ENCODE measurements at regions not wholly inside any gene's neighbourhood (a gene's known extent, or its start where the extent isn't known, plus 50 kb on each side); places are given as distances from the start of the nearest gene placed in this dataset.

DNA sequence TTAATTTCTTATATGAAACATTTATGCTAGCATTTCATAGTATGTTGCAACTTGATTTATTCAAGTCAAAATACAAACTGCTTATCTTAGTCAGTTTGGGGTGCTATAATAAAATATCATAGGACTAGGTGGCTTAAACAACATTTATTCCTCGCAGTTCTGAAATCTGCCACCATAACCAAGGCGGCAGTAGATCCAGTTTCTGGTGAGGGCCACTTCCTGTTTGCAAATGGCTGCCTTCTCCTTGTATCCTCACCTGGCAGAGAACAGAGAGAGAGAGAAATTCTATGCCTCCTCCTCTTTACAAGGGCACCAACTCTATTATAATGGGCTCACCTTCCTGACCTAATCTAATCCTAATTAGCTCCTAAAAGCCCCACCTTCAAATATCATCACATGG lies 76.1 kb upstream of the RGS2 start:
- TF ChIP-seq, protein P1, sequence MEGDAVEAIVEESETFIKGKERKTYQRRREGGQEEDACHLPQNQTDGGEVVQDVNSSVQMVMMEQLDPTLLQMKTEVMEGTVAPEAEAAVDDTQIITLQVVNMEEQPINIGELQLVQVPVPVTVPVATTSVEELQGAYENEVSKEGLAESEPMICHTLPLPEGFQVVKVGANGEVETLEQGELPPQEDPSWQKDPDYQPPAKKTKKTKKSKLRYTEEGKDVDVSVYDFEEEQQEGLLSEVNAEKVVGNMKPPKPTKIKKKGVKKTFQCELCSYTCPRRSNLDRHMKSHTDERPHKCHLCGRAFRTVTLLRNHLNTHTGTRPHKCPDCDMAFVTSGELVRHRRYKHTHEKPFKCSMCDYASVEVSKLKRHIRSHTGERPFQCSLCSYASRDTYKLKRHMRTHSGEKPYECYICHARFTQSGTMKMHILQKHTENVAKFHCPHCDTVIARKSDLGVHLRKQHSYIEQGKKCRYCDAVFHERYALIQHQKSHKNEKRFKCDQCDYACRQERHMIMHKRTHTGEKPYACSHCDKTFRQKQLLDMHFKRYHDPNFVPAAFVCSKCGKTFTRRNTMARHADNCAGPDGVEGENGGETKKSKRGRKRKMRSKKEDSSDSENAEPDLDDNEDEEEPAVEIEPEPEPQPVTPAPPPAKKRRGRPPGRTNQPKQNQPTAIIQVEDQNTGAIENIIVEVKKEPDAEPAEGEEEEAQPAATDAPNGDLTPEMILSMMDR (IDR thresholded peaks at IDR 0.05) = no peak
- no peak for TF ChIP-seq POLR2AphosphoS5 (IDR thresholded peaks at IDR 0.05)

Data from suprapubic skin (tissue), 3 donors.